GM12892 (cell line): ENCODE measurements at regions not wholly inside any gene's neighbourhood (a gene's known extent, or its start where the extent isn't known, plus 50 kb on each side); places are given as distances from the start of the nearest gene placed in this dataset.

Source experiments
- POLR2A ChIP-seq: IDR thresholded peaks from 2 replicates; pipeline ENCODE4 v1.6.1; 2011; ENCODE audit warnings: low read depth, low read length, control low read depth
- POLR2AphosphoS5 ChIP-seq: IDR thresholded peaks from 2 replicates; pipeline ENCODE4 v1.6.1; 2011; ENCODE audit warnings: low read depth, low read length, control low read depth
- TAF1 ChIP-seq: IDR thresholded peaks from 2 replicates; pipeline ENCODE4 v1.6.1; 2011; ENCODE audit warnings: low read depth, mild to moderate bottlenecking, control low read depth, low read length, borderline replicate concordance

- TF ChIP-seq POLR2A (no peak), POLR2AphosphoS5 (no peak), TAF1 (no peak)
Measured at GRCh38 chr5:82356021-82356420, 77.9 kb upstream of the RPS23 start.
